ENCODE measurements at regions not wholly inside any gene's neighbourhood (a gene's known extent, or its start where the extent isn't known, plus 50 kb on each side); places are given as distances from the start of the nearest gene placed in this dataset.

- DNase-seq, result no peak
Measured at GRCh38 chr11:23973244-23973643, 523.6 kb upstream of the LUZP2 start.

GRCh38 chr11:23974051-23974450 is 522.8 kb upstream of the LUZP2 start:
- no peak for DNase-seq

GRCh38 chr11:23974601-23975000 is 522.3 kb upstream of the LUZP2 start:
- DNase-seq, result no peak

- no peak for DNase-seq
Measured at GRCh38 chr11:23976426-23976825, 520.4 kb upstream of the LUZP2 start.

GRCh38 chr11:23976841-23977271 is 520.0 kb upstream of the LUZP2 start:
- no peak for DNase-seq

GRCh38 chr11:23988381-23989006 is 508.4 kb upstream of the LUZP2 start:
- no peak for DNase-seq

GRCh38 chr11:23990346-23991164 is 506.3 kb upstream of the LUZP2 start:
- no peak for DNase-seq

GRCh38 chr11:23991165-23991539 is 505.7 kb upstream of the LUZP2 start:
- DNase-seq, result no peak

- DNase-seq, result no peak
Measured at GRCh38 chr11:23995891-23996290, 501.0 kb upstream of the LUZP2 start.

GRCh38 chr11:23997356-23997755 is 499.5 kb upstream of the LUZP2 start:
- no peak for DNase-seq

- DNase-seq, result no peak
Measured at GRCh38 chr11:24005202-24005876, 491.5 kb upstream of the LUZP2 start.

- no peak for DNase-seq
Measured at GRCh38 chr11:24043842-24044241, 453.0 kb upstream of the LUZP2 start.

- no peak for DNase-seq
Measured at GRCh38 chr11:24046731-24047130, 450.1 kb upstream of the LUZP2 start.

- no peak for DNase-seq
Measured at GRCh38 chr11:24056051-24056450, 440.8 kb upstream of the LUZP2 start.

- DNase-seq, result no peak
Measured at GRCh38 chr11:24060125-24060524, 436.7 kb upstream of the LUZP2 start.

- DNase-seq, result no peak
Measured at GRCh38 chr11:24064309-24064903, 432.4 kb upstream of the LUZP2 start.

GRCh38 chr11:24068197-24068596 is 428.7 kb upstream of the LUZP2 start:
- DNase-seq, result no peak

GRCh38 chr11:24070435-24070834 is 426.4 kb upstream of the LUZP2 start:
- no peak for DNase-seq

GRCh38 chr11:24078018-24078417 is 418.8 kb upstream of the LUZP2 start:
- no peak for DNase-seq

GRCh38 chr11:24082241-24082640 is 414.6 kb upstream of the LUZP2 start:
- no peak for DNase-seq

GRCh38 chr11:24082860-24083259 is 414.0 kb upstream of the LUZP2 start:
- no peak for DNase-seq

- no peak for DNase-seq
Measured at GRCh38 chr11:24084956-24085355, 411.9 kb upstream of the LUZP2 start.

- no peak for DNase-seq
Measured at GRCh38 chr11:24086921-24087320, 409.9 kb upstream of the LUZP2 start.

- no peak for DNase-seq
Measured at GRCh38 chr11:24091594-24091993, 405.3 kb upstream of the LUZP2 start.
